GM12864 (cell line): ENCODE measurements at regions not wholly inside any gene's neighbourhood (a gene's known extent, or its start where the extent isn't known, plus 50 kb on each side); places are given as distances from the start of the nearest gene placed in this dataset.
"Not testable (repeated sequence)": the region's sequence is repeated elsewhere in the genome, so short reads cannot be mapped to it uniquely, and the experiment has no call there.

Source experiments
- DNase-seq: peaks from one replicate; pipeline ENCODE4 v3.0.0-alpha.2; 2011; ENCODE audit warnings: low read depth
- H3K4me3 ChIP-seq: 2 replicates; pipeline ENCODE4 v1.5.1; 2011; ENCODE audit warnings: mild to moderate bottlenecking, low read depth, low read length, control low read depth
- CTCF ChIP-seq: IDR thresholded peaks from 2 replicates; pipeline ENCODE4 v1.5.1; 2011; ENCODE audit warnings: low read depth, mild to moderate bottlenecking, moderate library complexity, low read length, control low read depth, inconsistent platforms; ENCODE audit errors: missing control alignments

GRCh38 chr10:56123247-56123646 is 237.8 kb downstream of the ZWINT start:
- no peak for TF ChIP-seq CTCF
- no peak overlapping the region for H3K4me3 ChIP-seq
- no peak for DNase-seq

- TF ChIP-seq CTCF: no peak
- no peak overlapping the region for H3K4me3 ChIP-seq
- DNase-seq: no peak
Observed at GRCh38 chr10:56116684-56117083, 244.4 kb downstream of the ZWINT start.

DNA sequence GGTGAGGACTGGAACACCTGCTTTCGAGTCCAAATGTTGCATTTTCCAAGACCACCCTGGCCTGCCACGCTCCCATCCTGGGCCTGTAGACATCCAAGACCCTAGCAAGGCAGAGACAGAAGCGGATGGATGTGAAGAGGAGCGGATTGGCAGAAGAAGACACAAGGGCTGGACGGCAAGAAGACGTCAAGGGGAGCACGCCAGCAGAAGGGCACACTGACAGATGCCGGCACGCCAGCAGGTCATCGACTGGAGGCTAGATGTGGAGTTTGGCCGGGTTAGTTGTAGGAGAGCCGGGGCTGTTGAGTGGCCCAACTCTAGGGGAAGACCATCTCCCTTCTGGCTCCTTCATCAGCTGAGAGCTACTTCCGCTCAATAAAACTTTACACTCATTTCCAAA is 251.6 kb downstream of the ZWINT start:
- no peak for TF ChIP-seq CTCF
- no peak for DNase-seq
- H3K4me3 ChIP-seq: no peak overlapping the region

DNA sequence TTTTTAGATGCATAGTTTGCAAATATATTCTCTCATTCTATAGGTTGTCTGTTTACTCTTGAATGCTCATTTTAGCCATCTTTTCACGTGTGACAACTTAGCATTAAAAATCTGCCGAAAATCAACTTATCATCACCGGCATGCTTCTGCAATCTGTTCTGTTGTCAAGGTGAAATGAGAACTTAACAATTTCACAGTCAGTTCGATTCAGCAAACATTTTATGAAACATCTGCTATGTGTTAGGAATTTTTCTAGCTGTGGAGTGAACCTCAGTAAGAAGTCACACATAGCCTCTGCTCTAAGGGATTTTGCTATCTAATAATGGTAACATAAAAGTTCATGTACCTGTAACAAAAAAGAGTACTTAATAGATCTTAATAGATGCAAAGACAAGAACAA is 256.1 kb downstream of the ZWINT start:
- no peak for TF ChIP-seq CTCF
- no peak overlapping the region for H3K4me3 ChIP-seq
- no peak for DNase-seq

DNA sequence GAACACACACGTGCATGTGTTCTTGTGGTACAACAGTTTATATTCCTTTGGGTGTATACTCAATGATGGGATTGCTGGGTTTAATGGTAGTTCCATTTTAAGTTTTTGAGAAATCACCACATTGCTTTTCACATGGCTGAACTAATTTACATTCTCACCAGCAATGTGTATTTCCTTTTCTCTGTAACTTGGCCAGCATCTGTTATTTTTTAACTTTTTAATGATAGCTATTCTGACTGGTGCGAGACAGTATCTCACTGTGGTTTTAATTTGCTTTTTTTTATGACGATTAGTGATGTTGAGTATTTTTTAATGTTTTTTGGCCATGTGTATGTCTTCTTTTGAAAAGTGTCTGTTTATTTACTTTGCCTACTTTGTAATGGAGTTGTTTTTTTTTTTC is 256.6 kb downstream of the ZWINT start:
- H3K4me3 ChIP-seq: no peak overlapping the region
- DNase-seq: no peak
- TF ChIP-seq CTCF: no peak

- H3K4me3 ChIP-seq: no peak overlapping the region
- TF ChIP-seq CTCF: no peak
- DNase-seq: no peak
Observed at GRCh38 chr10:56096226-56096517, 264.9 kb downstream of the ZWINT start.

DNA sequence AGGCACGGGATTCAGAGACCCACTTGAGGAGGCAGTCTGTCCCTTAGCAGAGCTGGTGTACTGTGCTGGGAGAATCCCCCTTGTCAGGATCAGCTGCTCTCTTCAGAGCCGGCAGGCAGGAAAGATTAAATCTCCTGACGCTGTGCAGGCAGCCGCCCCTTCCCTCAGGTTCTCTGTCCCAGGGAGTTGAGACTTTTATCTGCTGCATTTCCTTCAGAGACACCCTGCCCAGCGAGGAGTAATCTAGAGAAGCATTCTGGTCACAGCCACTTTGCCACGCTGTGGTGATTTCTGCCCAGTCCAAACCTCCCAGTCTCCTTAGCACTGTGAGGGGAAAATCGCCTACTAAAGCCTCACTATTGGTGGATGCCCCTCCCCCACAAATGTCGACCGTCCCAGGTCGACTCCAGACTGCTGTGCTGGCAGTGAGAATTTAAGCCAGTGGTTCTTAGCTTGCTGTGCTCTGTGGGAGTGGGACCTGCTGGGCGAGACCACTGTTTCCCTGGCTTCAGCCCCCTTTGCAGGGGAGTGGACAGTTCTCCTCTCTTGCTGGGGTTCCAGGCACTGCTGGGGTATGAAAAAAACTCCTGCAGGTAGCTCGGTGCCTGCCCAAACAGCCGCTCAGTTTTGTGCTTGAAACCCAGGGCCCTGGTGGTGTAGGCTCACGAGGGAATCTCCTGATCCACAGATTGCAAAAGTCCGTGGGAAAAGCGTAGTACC is 265.4 kb downstream of the ZWINT start:
- no peak overlapping the region for H3K4me3 ChIP-seq
- no peak for DNase-seq
- no peak for TF ChIP-seq CTCF

GRCh38 chr10:56093645-56094044 is 267.4 kb downstream of the ZWINT start:
- DNase-seq: not testable (repeated sequence)

More at GRCh38 chr10:56093645-56094044, 267.4 kb downstream of the ZWINT start:
- not testable (repeated sequence) for H3K4me3 ChIP-seq
